Astrocyte of the cerebellum (primary cell): ENCODE measurements at regions not wholly inside any gene's neighbourhood (a gene's known extent, or its start where the extent isn't known, plus 50 kb on each side); places are given as distances from the start of the nearest gene placed in this dataset.

ENCODE experiments used
- DNase-seq: peaks from one replicate; pipeline ENCODE4 v3.0.0-alpha.2; 2011; ENCODE audit warnings: low read depth
- H3K4me3 ChIP-seq: 2 replicates; pipeline ENCODE4 v1.5.1; 2011; ENCODE audit warnings: mild to moderate bottlenecking, low read depth, low read length, moderate library complexity
- in situ Hi-C: cut with HindIII; loops from 2 replicates; pipeline ENCODE4 v1.10.0; 2017; ENCODE audit warnings: low sequenced_read_pairs
- TF ChIP-seq, protein P1 (sequence below): IDR thresholded peaks from 2 replicates; pipeline ENCODE4 v1.5.1; 2012; ENCODE audit warnings: low read length, low read depth, moderate library complexity, mild to moderate bottlenecking; ENCODE audit errors: missing control alignments

- no peak for DNase-seq
- in situ Hi-C loops: no loop called here
- no peak overlapping the region for H3K4me3 ChIP-seq
- TF ChIP-seq, protein P1, sequence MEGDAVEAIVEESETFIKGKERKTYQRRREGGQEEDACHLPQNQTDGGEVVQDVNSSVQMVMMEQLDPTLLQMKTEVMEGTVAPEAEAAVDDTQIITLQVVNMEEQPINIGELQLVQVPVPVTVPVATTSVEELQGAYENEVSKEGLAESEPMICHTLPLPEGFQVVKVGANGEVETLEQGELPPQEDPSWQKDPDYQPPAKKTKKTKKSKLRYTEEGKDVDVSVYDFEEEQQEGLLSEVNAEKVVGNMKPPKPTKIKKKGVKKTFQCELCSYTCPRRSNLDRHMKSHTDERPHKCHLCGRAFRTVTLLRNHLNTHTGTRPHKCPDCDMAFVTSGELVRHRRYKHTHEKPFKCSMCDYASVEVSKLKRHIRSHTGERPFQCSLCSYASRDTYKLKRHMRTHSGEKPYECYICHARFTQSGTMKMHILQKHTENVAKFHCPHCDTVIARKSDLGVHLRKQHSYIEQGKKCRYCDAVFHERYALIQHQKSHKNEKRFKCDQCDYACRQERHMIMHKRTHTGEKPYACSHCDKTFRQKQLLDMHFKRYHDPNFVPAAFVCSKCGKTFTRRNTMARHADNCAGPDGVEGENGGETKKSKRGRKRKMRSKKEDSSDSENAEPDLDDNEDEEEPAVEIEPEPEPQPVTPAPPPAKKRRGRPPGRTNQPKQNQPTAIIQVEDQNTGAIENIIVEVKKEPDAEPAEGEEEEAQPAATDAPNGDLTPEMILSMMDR: no peak
These were observed 289.6 kb upstream of the NPVF start for GRCh38 chr7:25517906-25518305.

DNA sequence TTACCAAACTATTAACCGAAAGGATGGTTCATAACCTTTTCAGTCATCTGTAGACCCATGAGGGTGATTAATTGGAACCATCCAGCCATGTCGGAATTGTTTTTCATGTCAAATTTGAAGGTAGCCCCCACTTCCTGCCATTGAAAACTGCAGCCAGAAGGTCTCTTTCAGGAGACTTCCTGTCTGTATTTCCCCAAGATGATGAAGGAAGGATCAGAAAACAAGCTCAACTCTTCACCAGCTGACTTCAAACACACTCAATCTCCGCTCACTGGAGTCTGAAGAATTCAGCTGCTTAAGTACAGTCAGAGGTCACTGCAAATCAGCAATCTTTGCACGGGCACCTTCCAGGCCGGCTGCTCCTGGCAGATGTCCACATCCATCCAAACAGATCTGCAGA is 291.7 kb upstream of the NPVF start:
- DNase-seq: no peak
- TF ChIP-seq, protein P1: no peak
- in situ Hi-C loops: no loop called here
- H3K4me3 ChIP-seq: no peak overlapping the region

GRCh38 chr7:25520516-25520915 is 292.2 kb upstream of the NPVF start:
- TF ChIP-seq, protein P1: no peak

DNA sequence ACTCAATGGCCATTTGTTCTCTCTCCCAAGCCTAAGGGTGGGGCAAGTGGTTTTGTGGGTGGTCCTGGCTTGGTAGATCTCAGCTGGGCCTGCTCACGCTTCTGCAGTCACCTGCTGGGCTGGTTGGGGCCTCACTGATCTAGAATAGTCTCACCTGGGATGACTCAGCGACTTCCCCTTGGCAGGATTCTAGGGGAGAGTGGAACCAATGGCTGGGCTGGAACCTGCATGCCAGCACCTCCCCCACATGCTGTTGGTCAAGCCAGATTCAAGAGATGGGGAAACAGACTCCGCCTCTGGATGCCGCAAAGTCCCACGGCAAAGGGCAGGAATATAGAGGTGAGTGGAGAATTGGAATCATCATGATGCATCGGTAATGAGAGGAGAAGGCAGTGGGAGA is 292.9 kb upstream of the NPVF start:
- in situ Hi-C loops: no loop called here
- H3K4me3 ChIP-seq: no peak overlapping the region
- TF ChIP-seq, protein P1: no peak
- DNase-seq: no peak

More at GRCh38 chr7:25520516-25520915, 292.2 kb upstream of the NPVF start:
- H3K4me3 ChIP-seq: no peak overlapping the region
- in situ Hi-C loops: no loop called here
- no peak for DNase-seq

DNA sequence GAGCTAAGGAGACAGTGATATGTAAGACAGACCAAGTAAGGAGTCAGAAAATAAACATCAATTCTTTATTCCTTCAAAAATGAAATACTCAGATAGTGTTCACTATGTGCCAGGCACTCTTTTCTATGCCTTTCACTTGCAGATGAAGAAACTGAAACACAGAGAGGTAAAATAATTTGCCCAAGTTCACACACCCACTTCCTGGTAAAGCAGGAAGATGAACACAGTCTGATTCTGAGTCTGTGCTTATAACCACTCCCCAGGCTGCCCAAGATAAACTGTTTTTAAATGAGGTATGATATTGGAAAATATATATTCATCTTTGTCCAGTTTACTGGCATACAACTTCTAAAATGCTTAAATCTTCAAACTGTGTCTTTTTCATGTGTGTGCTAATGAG is 294.4 kb upstream of the NPVF start:
- in situ Hi-C loops: no loop called here
- DNase-seq: no peak
- H3K4me3 ChIP-seq: no peak overlapping the region
- TF ChIP-seq, protein P1: no peak

DNA sequence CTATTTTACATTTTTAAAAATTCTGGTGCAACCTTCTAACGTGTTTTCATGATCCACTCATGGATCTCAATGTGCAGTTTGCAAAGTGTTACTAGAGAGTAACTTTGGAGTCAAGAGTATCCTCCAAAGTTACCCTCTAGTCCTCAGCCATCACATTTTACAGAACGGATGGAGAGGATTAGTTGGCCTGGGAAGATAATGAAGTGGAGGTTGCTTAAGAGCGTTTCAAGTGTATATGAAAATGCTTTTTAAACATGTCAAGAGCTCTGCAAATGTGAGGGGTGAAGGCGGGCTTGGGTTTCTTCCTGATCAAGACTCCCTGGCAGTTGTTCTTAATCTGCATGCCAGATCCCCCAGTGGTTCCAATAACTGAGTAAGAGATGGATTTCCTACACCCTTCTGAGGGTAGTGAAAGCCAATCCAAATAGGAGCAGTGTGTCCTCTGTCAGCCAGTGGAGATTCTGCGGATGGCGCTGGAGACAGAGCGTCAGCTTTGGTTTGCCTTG is 299.4 kb upstream of the NPVF start:
- DNase-seq: no peak
- no peak overlapping the region for H3K4me3 ChIP-seq
- in situ Hi-C loops: no loop called here
- TF ChIP-seq, protein P1: no peak

DNA sequence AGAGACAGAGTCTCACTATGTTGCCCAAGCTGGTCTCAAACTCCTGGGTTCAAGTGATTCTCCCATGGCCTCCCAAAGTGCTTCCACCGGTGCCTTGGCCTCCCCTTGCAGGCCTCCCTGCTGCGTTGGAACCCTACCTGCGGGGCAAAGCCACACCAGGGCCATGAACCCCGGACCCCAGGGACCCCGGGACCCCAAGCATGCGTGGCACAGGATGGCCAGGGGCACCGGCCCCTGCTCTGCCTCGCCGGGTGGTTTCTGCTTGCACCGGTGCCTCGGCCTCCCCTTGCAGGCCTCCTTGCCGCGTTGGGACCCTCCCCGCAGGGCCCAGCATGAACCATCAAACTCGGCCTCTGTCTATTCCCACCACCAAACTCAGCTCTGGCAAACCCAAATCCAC is 301.0 kb upstream of the NPVF start:
- TF ChIP-seq, protein P1: no peak
- in situ Hi-C loops: no loop called here
- no peak overlapping the region for H3K4me3 ChIP-seq
- DNase-seq: no peak
